ENCODE measurements at regions not wholly inside any gene's neighbourhood (a gene's known extent, or its start where the extent isn't known, plus 50 kb on each side); places are given as distances from the start of the nearest gene placed in this dataset.

GRCh38 chr7:25297278-25297677 is 69.0 kb upstream of the NPVF start:
- Histone ChIP-seq H4K20me1 (replicated peaks; ENCODE audit: control insufficient read depth, extremely low read depth, insufficient read depth, low read length) (no peaks in the 10 kb centered on the region), H3K36me3 (ENCODE audit: control insufficient read depth in 2 of 2, extremely low read depth in 1 of 2, insufficient read depth in 2 of 2, low read length in 2 of 2) (no peaks in the 10 kb centered on the region), H3K9me3 (replicated peaks; ENCODE audit: control insufficient read depth, insufficient read depth, low read length) (no peaks in the 10 kb centered on the region), H3K9me1 (replicated peaks; ENCODE audit: control insufficient read depth, extremely low read depth, insufficient read depth, low read length) (no peaks in the 10 kb centered on the region), H3K4me3 (replicated peaks in 1 of 3; ENCODE audit: insufficient read depth in 1 of 3, low read depth in 1 of 3, low read length in 3 of 3) (no peak overlapping the region), H2AFZ (ENCODE audit: low read depth, low read length) (no peak overlapping the region), H3K27ac (ENCODE audit: insufficient read depth, low read depth, low read length) (no peak overlapping the region), H3K4me2 (ENCODE audit: insufficient read depth, low read length) (no peak overlapping the region), H3K27me3 (ENCODE audit: control insufficient read depth in 2 of 2, insufficient read depth in 2 of 2, low read length in 2 of 2) (no peaks in the 10 kb centered on the region), H3K4me1 (ENCODE audit: control insufficient read depth, extremely low read depth, insufficient read depth, low read length) (no peaks in the 10 kb centered on the region), H3K79me2 (ENCODE audit: control insufficient read depth, insufficient read depth, low read length) (no peaks in the 10 kb centered on the region), H3K9ac (replicated peaks; ENCODE audit: extremely low read depth, insufficient read depth, low read length) (no peak overlapping the region)
- dilution Hi-C loops (cut with MboI; ENCODE audit: extremely low pct_ligation_motif_present, low sequenced_read_pairs) = no loop called here
- BruUV-seq (replicated peaks) = no TSS peak
- FAIRE-seq (no peak), DNase-seq (ENCODE audit: low read depth, low spot score) (no peak)
- POLR2A ChIA-PET = no interaction called here
- intact Hi-C loops (cut with micrococcal nuclease) = no loop called here
- TF ChIP-seq POLR2AphosphoS5 (IDR thresholded peaks at IDR 0.05; ENCODE audit: insufficient read depth, low read depth, low read length) (no peak), MAX (IDR thresholded peaks at IDR 0.05; ENCODE audit: insufficient read depth, insufficient read length) (no peak), FOS (IDR thresholded peaks at IDR 0.05; ENCODE audit: borderline replicate concordance, insufficient read depth, low read length) (no peak), GATA2 (IDR thresholded peaks at IDR 0.05; ENCODE audit: insufficient read depth, insufficient read length, low read depth, low read length) (no peak), POLR2A (IDR thresholded peaks at IDR 0.05; ENCODE audit: low read depth, low read length) (no peak)
- CTCF ChIA-PET = no interaction called here

- no peak for TF ChIP-seq MAX (IDR thresholded peaks at IDR 0.05; ENCODE audit: insufficient read depth, insufficient read length)
- TF ChIP-seq JUN (IDR thresholded peaks at IDR 0.05; ENCODE audit: borderline replicate concordance, insufficient read depth, insufficient read length, low read depth) = no peak
- no peak for TF ChIP-seq FOS (IDR thresholded peaks at IDR 0.05; ENCODE audit: borderline replicate concordance, insufficient read depth, low read length)
- TF ChIP-seq GATA2 (IDR thresholded peaks at IDR 0.05; ENCODE audit: insufficient read depth, insufficient read length, low read depth, low read length) = no peak
- no peak for TF ChIP-seq EZH2 (IDR thresholded peaks at IDR 0.05; ENCODE audit: borderline replicate concordance, low read depth, low read length, severe bottlenecking)
- no peak for TF ChIP-seq MYC (IDR thresholded peaks at IDR 0.05; ENCODE audit: low read depth, low read length)
- TF ChIP-seq POLR2A (IDR thresholded peaks at IDR 0.05; ENCODE audit: low read depth, low read length) = no peak
- TF ChIP-seq CTCF (IDR thresholded peaks at IDR 0.05; ENCODE audit: extremely low read depth in 1 of 2, insufficient read depth in 1 of 2, low read depth in 1 of 2, low read length in 2 of 2) = no peak
- no peak for TF ChIP-seq POLR2AphosphoS5 (IDR thresholded peaks at IDR 0.05; ENCODE audit: insufficient read depth, low read depth, low read length)
- Histone ChIP-seq H3K36me3 (ENCODE audit: control insufficient read depth in 2 of 2, extremely low read depth in 1 of 2, insufficient read depth in 2 of 2, low read length in 2 of 2) (no peaks in the 10 kb centered on the region), H3K9me3 (replicated peaks; ENCODE audit: control insufficient read depth, insufficient read depth, low read length) (no peaks in the 10 kb centered on the region), H3K4me1 (ENCODE audit: control insufficient read depth, extremely low read depth, insufficient read depth, low read length) (no peaks in the 10 kb centered on the region), H2AFZ (ENCODE audit: low read depth, low read length) (no peak overlapping the region), H3K4me2 (ENCODE audit: insufficient read depth, low read length) (no peak overlapping the region), H3K27me3 (ENCODE audit: control insufficient read depth in 2 of 2, insufficient read depth in 2 of 2, low read length in 2 of 2) (peaks cover 0 to 3% of the 10 kb centered on the region in 2 experiments), H3K4me3 (replicated peaks in 1 of 3; ENCODE audit: insufficient read depth in 1 of 3, low read depth in 1 of 3, low read length in 3 of 3) (no peak overlapping the region), H3K9ac (replicated peaks; ENCODE audit: extremely low read depth, insufficient read depth, low read length) (no peak overlapping the region), H3K9me1 (replicated peaks; ENCODE audit: control insufficient read depth, extremely low read depth, insufficient read depth, low read length) (no peaks in the 10 kb centered on the region), H3K27ac (ENCODE audit: insufficient read depth, low read depth, low read length) (no peak overlapping the region), H3K79me2 (ENCODE audit: control insufficient read depth, insufficient read depth, low read length) (no peaks in the 10 kb centered on the region), H4K20me1 (replicated peaks; ENCODE audit: control insufficient read depth, extremely low read depth, insufficient read depth, low read length) (no peaks in the 10 kb centered on the region)
- DNase-seq (ENCODE audit: low read depth, low spot score) = peak; percentile 14
- ChIA-PET POLR2A (no interaction called here), CTCF (interaction anchor here (0.9 to 1.4 kb wide), 4 partner anchors 12 to 44 kb away, joined by 3 read pairs; no protein-coding TSS in a partner anchor)
- no TSS peak for BruUV-seq (replicated peaks)
- dilution Hi-C loops (cut with MboI; ENCODE audit: extremely low pct_ligation_motif_present, low sequenced_read_pairs) (no loop called here), intact Hi-C loops (cut with micrococcal nuclease) (no loop called here)
- FAIRE-seq = no peak
These were observed 75.2 kb upstream of the NPVF start for GRCh38 chr7:25303281-25304181.
